MM.1S (cell line): ENCODE measurements at regions not wholly inside any gene's neighbourhood (a gene's known extent, or its start where the extent isn't known, plus 50 kb on each side); places are given as distances from the start of the nearest gene placed in this dataset.

Source experiments
- DNase-seq: peaks from one replicate; pipeline ENCODE4 v3.0.0-alpha.2; 2015
- H2AFZ ChIP-seq: fragments of 300-600 bp; sonication (generic); 2 replicates; pipeline ENCODE4 v1.6.0; 2016; ENCODE audit warnings: antibody characterized with exemption, low read length
- H3F3A ChIP-seq: fragments of 300-600 bp; sonication (generic); 2 replicates; pipeline ENCODE4 v1.6.1; 2016; ENCODE audit warnings: mild to moderate bottlenecking, antibody characterized with exemption, low read length, moderate library complexity, mixed read lengths; ENCODE audit not compliant: insufficient read depth
- H3K27ac ChIP-seq: fragments of 300-600 bp; sonication (generic); 2 replicates; pipeline ENCODE4 v1.5.1; 2016; ENCODE audit warnings: mild to moderate bottlenecking, low read length
- H3K27me3 ChIP-seq: fragments of 300-600 bp; sonication (generic); replicated peaks from 2 replicates; pipeline ENCODE4 v1.6.0; 2016; ENCODE audit warnings: low read length; ENCODE audit not compliant: insufficient read depth
- H3K36me3 ChIP-seq: fragments of 300-600 bp; sonication (generic); replicated peaks from 2 replicates; pipeline ENCODE4 v1.6.1; 2016; ENCODE audit warnings: mild to moderate bottlenecking, low read length, mixed read lengths; ENCODE audit not compliant: insufficient read depth
- H3K4me1 ChIP-seq: fragments of 300-600 bp; sonication (generic); 2 replicates; pipeline ENCODE4 v1.6.1; 2016; ENCODE audit warnings: low read length, mixed read lengths
- H3K4me2 ChIP-seq: fragments of 300-600 bp; sonication (generic); 2 replicates; pipeline ENCODE4 v1.6.0; 2016; ENCODE audit warnings: low read depth, low read length
- H3K4me3 ChIP-seq: fragments of 300-600 bp; sonication (generic); 2 replicates; pipeline ENCODE4 v1.5.1; 2016; ENCODE audit warnings: low read length, mixed read lengths
- H3K79me2 ChIP-seq: fragments of 300-600 bp; sonication (generic); 2 replicates; pipeline ENCODE4 v1.6.1; 2016; ENCODE audit warnings: mixed run types, low read length, mixed read lengths
- H3K9ac ChIP-seq: fragments of 300-600 bp; sonication (generic); 2 replicates; pipeline ENCODE4 v1.6.1; 2016; ENCODE audit warnings: low read length, mixed read lengths
- H3K9me2 ChIP-seq: fragments of 300-600 bp; sonication (generic); replicated peaks from 2 replicates; pipeline ENCODE4 v1.6.1; 2016; ENCODE audit warnings: mild to moderate bottlenecking, low read length, mixed read lengths; ENCODE audit not compliant: insufficient read depth
- H3K9me3 ChIP-seq: fragments of 300-600 bp; sonication (generic); replicated peaks from 2 replicates; pipeline ENCODE4 v1.6.1; 2016; ENCODE audit warnings: mild to moderate bottlenecking, low read length, mixed read lengths; ENCODE audit not compliant: insufficient read depth
- H4K20me1 ChIP-seq: fragments of 300-600 bp; sonication (generic); 2 replicates; pipeline ENCODE4 v1.6.1; 2016; ENCODE audit warnings: mild to moderate bottlenecking, low read length, moderate library complexity, mixed read lengths; ENCODE audit not compliant: insufficient read depth
- CTCF ChIP-seq: fragments of 300-600 bp; sonication (generic); IDR thresholded peaks from 2 replicates; pipeline ENCODE4 v1.5.1; 2016; ENCODE audit warnings: antibody characterized with exemption, low read length, mixed read lengths
- EZH2 ChIP-seq: fragments of 300-600 bp; sonication (generic); optimal IDR thresholded peaks from 2 replicates; pipeline ENCODE3; 2017; ENCODE audit warnings: low read depth, mild to moderate bottlenecking, antibody characterized with exemption, low read length, mixed read lengths
- EZH2phosphoT487 ChIP-seq: fragments of 300-600 bp; sonication (generic); IDR thresholded peaks from 2 replicates; pipeline ENCODE4 v1.6.1; 2018; ENCODE audit warnings: antibody characterized with exemption, low read length

- Histone ChIP-seq H3K9ac (no peak overlapping the region), H3K27me3 (no peaks in the 10 kb centered on the region), H3K9me3 (no peaks in the 10 kb centered on the region), H3F3A (no peaks in the 10 kb centered on the region), H2AFZ (no peak overlapping the region), H3K36me3 (no peaks in the 10 kb centered on the region), H3K4me1 (no peaks in the 10 kb centered on the region), H3K4me2 (no peak overlapping the region), H3K27ac (no peak overlapping the region), H3K9me2 (no peaks in the 10 kb centered on the region), H4K20me1 (no peaks in the 10 kb centered on the region), H3K79me2 (no peaks in the 10 kb centered on the region), H3K4me3 (no peak overlapping the region)
- TF ChIP-seq EZH2 (no peak), CTCF (no peak), EZH2phosphoT487 (no peak)
- DNase-seq, result no peak
These were observed 722.6 kb upstream of the NRSN1 start for GRCh38 chr6:23403460-23403859.

GRCh38 chr6:23409531-23409930, 716.5 kb upstream of the NRSN1 start:
- Histone ChIP-seq H3K4me3 (no peak overlapping the region), H3K79me2 (no peaks in the 10 kb centered on the region), H3K36me3 (no peaks in the 10 kb centered on the region), H3K9me2 (no peaks in the 10 kb centered on the region), H4K20me1 (no peaks in the 10 kb centered on the region), H3K27ac (no peak overlapping the region), H3K27me3 (no peaks in the 10 kb centered on the region), H3F3A (no peaks in the 10 kb centered on the region), H3K4me2 (no peak overlapping the region), H3K9ac (no peak overlapping the region), H3K4me1 (peaks cover 19% of the 10 kb centered on the region), H2AFZ (no peak overlapping the region), H3K9me3 (no peaks in the 10 kb centered on the region)
- DNase-seq, result no peak
- no peak for TF ChIP-seq EZH2phosphoT487
- TF ChIP-seq CTCF, result no peak
- TF ChIP-seq EZH2, result no peak

DNA sequence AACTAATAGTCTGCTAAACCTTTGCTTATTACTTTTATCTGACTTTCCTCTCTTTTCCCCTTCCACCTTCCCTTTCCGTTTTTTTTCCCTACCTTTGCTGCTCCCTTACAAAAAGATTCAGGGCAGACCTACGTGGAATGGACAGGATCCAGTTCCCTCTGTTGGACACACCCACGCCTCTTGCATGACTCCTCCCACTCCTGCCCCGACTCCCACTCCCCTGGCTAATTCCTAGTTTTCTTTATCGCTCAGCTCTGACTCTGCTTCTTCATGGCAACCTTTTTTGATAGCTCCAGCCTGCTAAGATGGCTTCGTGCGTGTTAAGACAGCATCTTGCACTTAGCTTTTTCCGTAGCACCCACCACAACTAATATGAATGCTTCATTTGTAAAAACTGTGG, 715.6 kb upstream of the NRSN1 start:
- H3K79me2 ChIP-seq, result no peaks in the 10 kb centered on the region
- H3K4me1 ChIP-seq, result peaks cover 22% of the 10 kb centered on the region
- TF ChIP-seq EZH2 (no peak), CTCF (no peak)
- no peak overlapping the region for H3K9ac ChIP-seq
- no peak overlapping the region for H2AFZ ChIP-seq
- no peaks in the 10 kb centered on the region for H3K27me3 ChIP-seq
- H3K4me3 ChIP-seq, result no peak overlapping the region
- H3K27ac ChIP-seq, result no peak overlapping the region
- DNase-seq, result no peak
- no peaks in the 10 kb centered on the region for H3K9me3 ChIP-seq
- H3K9me2 ChIP-seq, result no peaks in the 10 kb centered on the region
- H3K4me2 ChIP-seq, result no peak overlapping the region
- H3K36me3 ChIP-seq, result no peaks in the 10 kb centered on the region
- H3F3A ChIP-seq, result no peaks in the 10 kb centered on the region
- no peaks in the 10 kb centered on the region for H4K20me1 ChIP-seq
